ENCODE measurements at regions not wholly inside any gene's neighbourhood (a gene's known extent, or its start where the extent isn't known, plus 50 kb on each side); places are given as distances from the start of the nearest gene placed in this dataset.

GRCh38 chr19:28972058-28972852, 240.7 kb downstream of the UQCRFS1 start:
- no peaks in the 10 kb centered on the region for H3K36me3 ChIP-seq
- no peaks in the 10 kb centered on the region for H3K27me3 ChIP-seq
- H3K27ac ChIP-seq = no peak overlapping the region
- DNase-seq = no peak
- TF ChIP-seq POLR2A (IDR thresholded peaks at IDR 0.05) = no peak
- no peak for TF ChIP-seq CTCF (IDR thresholded peaks at IDR 0.05 in 4 of 5, conservative IDR thresholded peaks at IDR 0.05 in 1 of 5)
- ATAC-seq = no peak
- in situ Hi-C loops (cut with MboI; ENCODE audit: low sequenced_read_pairs in 4 of 4) (no loop called here), intact Hi-C loops (cut with DNase I; ENCODE audit: low total_unique reads) (no loop called here)
- no peaks in the 10 kb centered on the region for H3K9me3 ChIP-seq
- H3K4me1 ChIP-seq = no peaks in the 10 kb centered on the region
- no peak overlapping the region for H3K4me3 ChIP-seq

DNA sequence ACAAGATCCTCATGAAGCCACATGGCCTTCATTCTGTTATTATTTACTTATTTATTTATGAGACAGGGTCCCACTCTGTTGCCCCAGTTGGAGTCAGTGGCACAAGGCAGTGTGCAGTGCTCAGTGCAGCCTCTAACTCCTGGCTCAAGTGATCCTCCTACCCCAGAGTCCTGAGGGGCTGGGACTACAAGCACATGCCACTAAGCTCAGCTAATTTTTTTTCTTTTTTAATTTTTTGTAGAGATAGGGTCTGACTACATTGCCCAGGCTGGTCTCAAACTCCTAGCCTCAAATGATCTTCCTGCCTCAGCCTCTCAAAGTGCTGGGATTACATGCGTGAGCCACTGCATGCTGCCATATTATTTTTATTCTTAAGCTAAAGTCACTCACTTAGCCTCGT, 241.4 kb downstream of the UQCRFS1 start:
- no peaks in the 10 kb centered on the region for H3K9me3 ChIP-seq
- intact Hi-C loops (cut with DNase I; ENCODE audit: low total_unique reads) (no loop called here), in situ Hi-C loops (cut with MboI; ENCODE audit: low sequenced_read_pairs in 4 of 4) (no loop called here)
- no peak for DNase-seq
- no peak for ATAC-seq
- H3K27ac ChIP-seq = no peak overlapping the region
- no peaks in the 10 kb centered on the region for H3K36me3 ChIP-seq
- no peak overlapping the region for H3K4me3 ChIP-seq
- TF ChIP-seq POLR2A (IDR thresholded peaks at IDR 0.05) = no peak
- peaks cover 0 to 3% of the 10 kb centered on the region in 2 donors for H3K4me1 ChIP-seq
- H3K27me3 ChIP-seq = no peaks in the 10 kb centered on the region

GRCh38 chr19:28971049-28971448, 241.9 kb downstream of the UQCRFS1 start:
- no peak for DNase-seq
- H3K27ac ChIP-seq = no peak overlapping the region
- in situ Hi-C loops (cut with MboI; ENCODE audit: low sequenced_read_pairs in 4 of 4) (no loop called here), intact Hi-C loops (cut with DNase I; ENCODE audit: low total_unique reads) (no loop called here)
- no peaks in the 10 kb centered on the region for H3K36me3 ChIP-seq
- no peak for ATAC-seq
- H3K4me3 ChIP-seq = no peak overlapping the region
- no peaks in the 10 kb centered on the region for H3K27me3 ChIP-seq
- peaks cover 0 to 3% of the 10 kb centered on the region in 2 donors for H3K4me1 ChIP-seq
- TF ChIP-seq CTCF (IDR thresholded peaks at IDR 0.05 in 4 of 5, conservative IDR thresholded peaks at IDR 0.05 in 1 of 5) = no peak
- no peak for TF ChIP-seq POLR2A (IDR thresholded peaks at IDR 0.05)
- no peaks in the 10 kb centered on the region for H3K9me3 ChIP-seq

GRCh38 chr19:28968721-28969120, 244.2 kb downstream of the UQCRFS1 start:
- no peaks in the 10 kb centered on the region for H3K9me3 ChIP-seq
- H3K4me3 ChIP-seq = no peak overlapping the region
- in situ Hi-C loops (cut with MboI; ENCODE audit: low sequenced_read_pairs in 4 of 4) (no loop called here), intact Hi-C loops (cut with DNase I; ENCODE audit: low total_unique reads) (loop anchor here (5.0 kb wide), 1 partner anchor 294 kb away; no protein-coding TSS in a partner anchor)
- DNase-seq (no peak), ATAC-seq (no peak)
- no peak overlapping the region for H3K27ac ChIP-seq
- H3K4me1 ChIP-seq = peaks cover 0 to 3% of the 10 kb centered on the region in 2 donors
- H3K36me3 ChIP-seq = no peaks in the 10 kb centered on the region
- TF ChIP-seq POLR2A (IDR thresholded peaks at IDR 0.05) = no peak
- TF ChIP-seq CTCF (IDR thresholded peaks at IDR 0.05 in 4 of 5, conservative IDR thresholded peaks at IDR 0.05 in 1 of 5) = no peak
- H3K27me3 ChIP-seq = no peaks in the 10 kb centered on the region

DNA sequence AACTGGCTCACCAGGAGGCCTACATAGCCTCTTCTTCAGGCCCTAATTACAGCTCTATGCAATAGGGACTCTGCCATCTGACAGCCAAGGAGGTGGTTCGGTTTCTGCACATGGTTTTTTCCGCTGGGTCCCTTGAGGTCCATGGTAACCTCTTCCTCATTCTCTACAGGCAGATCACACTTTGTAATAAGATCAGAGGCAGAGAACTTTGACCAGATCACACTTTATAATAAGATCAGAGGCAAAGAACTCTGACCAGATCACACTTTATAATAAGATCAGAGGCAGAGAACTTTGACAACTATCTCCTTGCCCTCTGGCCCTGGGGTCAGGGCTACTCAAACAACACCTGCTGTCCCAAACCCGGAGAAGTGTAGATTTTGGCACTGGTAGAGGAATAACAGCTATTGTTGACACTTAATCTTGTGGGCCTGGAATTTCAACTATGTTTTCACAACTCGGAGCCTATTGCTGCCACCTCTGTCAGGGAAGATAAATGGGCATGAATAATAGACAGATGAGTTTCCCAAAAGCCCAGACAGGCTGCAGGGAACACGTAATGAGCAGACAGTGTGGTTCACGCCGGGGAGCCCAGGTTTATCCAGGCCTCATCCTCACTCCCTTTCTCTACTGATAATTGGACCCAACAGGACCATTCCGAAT, 246.1 kb downstream of the UQCRFS1 start:
- ATAC-seq (no peak), DNase-seq (no peak)
- Histone ChIP-seq H3K27ac (no peak overlapping the region), H3K4me3 (no peak overlapping the region), H3K4me1 (peaks cover 0 to 3% of the 10 kb centered on the region in 2 donors), H3K9me3 (no peaks in the 10 kb centered on the region), H3K27me3 (no peaks in the 10 kb centered on the region), H3K36me3 (no peaks in the 10 kb centered on the region)
- intact Hi-C loops (cut with DNase I; ENCODE audit: low total_unique reads) (loop anchor here (5.0 kb wide), 1 partner anchor 295 kb away; no protein-coding TSS in a partner anchor), in situ Hi-C loops (cut with MboI; ENCODE audit: low sequenced_read_pairs in 4 of 4) (no loop called here)
- TF ChIP-seq POLR2A (IDR thresholded peaks at IDR 0.05) = no peak
- TF ChIP-seq CTCF (IDR thresholded peaks at IDR 0.05 in 4 of 5, conservative IDR thresholded peaks at IDR 0.05 in 1 of 5) = no peak

Data from gastrocnemius medialis (tissue), 4 donors.